Fibroblast of peridontal ligament (primary cell): ENCODE measurements at regions not wholly inside any gene's neighbourhood (a gene's known extent, or its start where the extent isn't known, plus 50 kb on each side); places are given as distances from the start of the nearest gene placed in this dataset.
"Not testable (repeated sequence)": the region's sequence is repeated elsewhere in the genome, so short reads cannot be mapped to it uniquely, and the experiment has no call there.

ENCODE experiments used
- DNase-seq: peaks from one replicate; pipeline ENCODE4 v3.0.0-alpha.2; 2010; ENCODE audit errors: extremely low read depth

GRCh38 chr3:118239253-118239652, 795.4 kb downstream of the IGSF11 start:
- DNase-seq: no peak

GRCh38 chr3:118244761-118245160, 789.9 kb downstream of the IGSF11 start:
- no peak for DNase-seq

GRCh38 chr3:118245312-118245711, 789.3 kb downstream of the IGSF11 start:
- no peak for DNase-seq

- DNase-seq: not testable (repeated sequence)
These were observed 775.8 kb downstream of the IGSF11 start for GRCh38 chr3:118258850-118259249.

GRCh38 chr3:118262800-118263402, 771.7 kb downstream of the IGSF11 start:
- no peak for DNase-seq

GRCh38 chr3:118267588-118267987, 767.1 kb downstream of the IGSF11 start:
- DNase-seq: no peak

- DNase-seq: no peak
These were observed 765.0 kb downstream of the IGSF11 start for GRCh38 chr3:118269537-118270125.

- peak; percentile 0 for DNase-seq
These were observed 761.7 kb downstream of the IGSF11 start for GRCh38 chr3:118272991-118273390.

GRCh38 chr3:118277814-118278213, 756.8 kb downstream of the IGSF11 start:
- DNase-seq: no peak

- DNase-seq: no peak
These were observed 741.8 kb downstream of the IGSF11 start for GRCh38 chr3:118292841-118293240.

- DNase-seq: no peak
These were observed 736.5 kb downstream of the IGSF11 start for GRCh38 chr3:118298133-118298532.

GRCh38 chr3:118304557-118304956, 730.1 kb downstream of the IGSF11 start:
- DNase-seq: no peak

GRCh38 chr3:118332699-118333098, 701.9 kb downstream of the IGSF11 start:
- no peak for DNase-seq

- DNase-seq: no peak
These were observed 697.0 kb downstream of the IGSF11 start for GRCh38 chr3:118337649-118338048.

- no peak for DNase-seq
These were observed 687.1 kb downstream of the IGSF11 start for GRCh38 chr3:118347396-118348168.

GRCh38 chr3:118348169-118348557, 686.5 kb downstream of the IGSF11 start:
- DNase-seq: no peak

- DNase-seq: no peak
These were observed 680.1 kb downstream of the IGSF11 start for GRCh38 chr3:118354556-118354955.

- DNase-seq: no peak
These were observed 664.7 kb downstream of the IGSF11 start for GRCh38 chr3:118369892-118370491.

- DNase-seq: no peak
These were observed 654.1 kb downstream of the IGSF11 start for GRCh38 chr3:118380576-118380975.

- DNase-seq: no peak
These were observed 638.2 kb downstream of the IGSF11 start for GRCh38 chr3:118396491-118396890.

GRCh38 chr3:118400086-118400485, 634.6 kb downstream of the IGSF11 start:
- no peak for DNase-seq

- DNase-seq: no peak
These were observed 633.8 kb downstream of the IGSF11 start for GRCh38 chr3:118400886-118401285.

- DNase-seq: no peak
These were observed 632.8 kb downstream of the IGSF11 start for GRCh38 chr3:118401887-118402286.
